ENCODE measurements at regions not wholly inside any gene's neighbourhood (a gene's known extent, or its start where the extent isn't known, plus 50 kb on each side); places are given as distances from the start of the nearest gene placed in this dataset.

DNA sequence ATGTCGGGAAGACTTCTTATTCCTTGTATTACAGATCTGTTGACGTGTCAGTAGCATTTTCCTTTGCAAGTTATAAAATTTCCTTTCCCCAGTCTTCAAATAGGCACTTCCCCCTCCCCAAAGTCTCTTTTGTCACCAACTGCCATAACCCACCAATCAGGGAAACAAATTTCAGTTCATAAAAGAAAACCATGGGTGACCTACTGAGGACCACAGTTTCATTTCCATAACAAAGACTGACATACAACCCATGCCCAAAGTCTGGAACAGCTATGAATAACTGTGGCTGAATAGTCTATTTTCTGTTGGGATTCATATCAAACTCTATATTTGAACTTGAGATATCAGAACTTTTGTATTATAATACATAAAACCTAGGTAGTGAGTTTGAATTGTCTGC, 307.8 kb downstream of the KBTBD8 start:
- TF ChIP-seq, protein P1, sequence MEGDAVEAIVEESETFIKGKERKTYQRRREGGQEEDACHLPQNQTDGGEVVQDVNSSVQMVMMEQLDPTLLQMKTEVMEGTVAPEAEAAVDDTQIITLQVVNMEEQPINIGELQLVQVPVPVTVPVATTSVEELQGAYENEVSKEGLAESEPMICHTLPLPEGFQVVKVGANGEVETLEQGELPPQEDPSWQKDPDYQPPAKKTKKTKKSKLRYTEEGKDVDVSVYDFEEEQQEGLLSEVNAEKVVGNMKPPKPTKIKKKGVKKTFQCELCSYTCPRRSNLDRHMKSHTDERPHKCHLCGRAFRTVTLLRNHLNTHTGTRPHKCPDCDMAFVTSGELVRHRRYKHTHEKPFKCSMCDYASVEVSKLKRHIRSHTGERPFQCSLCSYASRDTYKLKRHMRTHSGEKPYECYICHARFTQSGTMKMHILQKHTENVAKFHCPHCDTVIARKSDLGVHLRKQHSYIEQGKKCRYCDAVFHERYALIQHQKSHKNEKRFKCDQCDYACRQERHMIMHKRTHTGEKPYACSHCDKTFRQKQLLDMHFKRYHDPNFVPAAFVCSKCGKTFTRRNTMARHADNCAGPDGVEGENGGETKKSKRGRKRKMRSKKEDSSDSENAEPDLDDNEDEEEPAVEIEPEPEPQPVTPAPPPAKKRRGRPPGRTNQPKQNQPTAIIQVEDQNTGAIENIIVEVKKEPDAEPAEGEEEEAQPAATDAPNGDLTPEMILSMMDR (IDR thresholded peaks at IDR 0.05; ENCODE audit: low read length): no peak
- TF ChIP-seq EZH2 (IDR thresholded peaks at IDR 0.05; ENCODE audit: borderline replicate concordance, low read length): no peak
